ENCODE measurements at regions not wholly inside any gene's neighbourhood (a gene's known extent, or its start where the extent isn't known, plus 50 kb on each side); places are given as distances from the start of the nearest gene placed in this dataset.
A peak's percentile ranks its signal among the peaks of the same experiment; 100 is the strongest.

- Histone ChIP-seq H3K27me3 (no peaks in the 10 kb centered on the region), H3K27ac (no peak overlapping the region)
Measured at GRCh38 chr15:50820808-50821382, 55.4 kb upstream of the SPPL2A start.

GRCh38 chr15:50819344-50819743 lies 53.8 kb upstream of the SPPL2A start:
- DNase-seq: no peak
- Histone ChIP-seq H3K4me3 (no peak overlapping the region), H3K36me3 (no peaks in the 10 kb centered on the region), H3K4me1 (peaks cover 0 to 21% (median 3%) of the 10 kb centered on the region in 4 donors), H3K9me3 (no peaks in the 10 kb centered on the region), H3K27me3 (no peaks in the 10 kb centered on the region), H3K27ac (no peak overlapping the region)
- TF ChIP-seq POLR2AphosphoS5 (IDR thresholded peaks at IDR 0.05): no peak
- no peak for TF ChIP-seq CTCF (IDR thresholded peaks at IDR 0.05)
- no peak for TF ChIP-seq POLR2A (IDR thresholded peaks at IDR 0.05)
- no peak for TF ChIP-seq EP300 (IDR thresholded peaks at IDR 0.05; ENCODE audit: low read depth)
- intact Hi-C loops (cut with DNase I; ENCODE audit: low total_unique reads) (no loop called here), in situ Hi-C loops (cut with MboI; ENCODE audit: low pct_ligation_motif_present in 1 of 4, low pct_unique_long_range_greater_than_20kb in 1 of 4, low sequenced_read_pairs in 3 of 4) (no loop called here)

More at GRCh38 chr15:50820808-50821382, 55.4 kb upstream of the SPPL2A start:
- intact Hi-C loops (cut with DNase I; ENCODE audit: low total_unique reads): no loop called here
- no peak overlapping the region for H3K4me3 ChIP-seq
- H3K9me3 ChIP-seq: no peaks in the 10 kb centered on the region
- 87 to 96% methylated on average over 6 of the region's 6 CpGs for WGBS, 2 donors (ENCODE audit: low coverage in 1 of 2)
- no peak for TF ChIP-seq POLR2A (IDR thresholded peaks at IDR 0.05)
- no peak for TF ChIP-seq POLR2AphosphoS5 (IDR thresholded peaks at IDR 0.05)
- TF ChIP-seq EP300 (IDR thresholded peaks at IDR 0.05; ENCODE audit: low read depth): no peak
- no peak for TF ChIP-seq CTCF (IDR thresholded peaks at IDR 0.05)
- in situ Hi-C loops (cut with MboI; ENCODE audit: low pct_ligation_motif_present in 1 of 4, low pct_unique_long_range_greater_than_20kb in 1 of 4, low sequenced_read_pairs in 3 of 4): no loop called here
- H3K4me1 ChIP-seq: peaks cover 0 to 14% (median 3%) of the 10 kb centered on the region in 4 donors
- DNase-seq: no peak
- no peaks in the 10 kb centered on the region for H3K36me3 ChIP-seq

GRCh38 chr15:50815958-50816590 lies 50.6 kb upstream of the SPPL2A start:
- in situ Hi-C loops (cut with MboI; ENCODE audit: low pct_ligation_motif_present in 1 of 4, low pct_unique_long_range_greater_than_20kb in 1 of 4, low sequenced_read_pairs in 3 of 4) (no loop called here), intact Hi-C loops (cut with DNase I; ENCODE audit: low total_unique reads) (no loop called here)
- H3K9me3 ChIP-seq: no peaks in the 10 kb centered on the region
- H3K36me3 ChIP-seq: no peaks in the 10 kb centered on the region
- no peaks in the 10 kb centered on the region for H3K27me3 ChIP-seq
- TF ChIP-seq POLR2AphosphoS5 (IDR thresholded peaks at IDR 0.05): peak in 2 of 3 donors; percentile 6 to 45
- no peak for TF ChIP-seq EP300 (IDR thresholded peaks at IDR 0.05; ENCODE audit: low read depth)
- peak overlapping the region; percentile 56 to 77 (median 70) for H3K27ac ChIP-seq
- DNase-seq: peak; percentile 76
- WGBS, 2 donors (ENCODE audit: low coverage in 1 of 2): 37 to 39% methylated on average over 4 to 5 of the region's 5 CpGs
- no peak overlapping the region for H3K4me3 ChIP-seq
- H3K4me1 ChIP-seq: peaks cover 0 to 24% (median 3%) of the 10 kb centered on the region in 4 donors

Measured in transverse colon (tissue), 4 donors.